GM12878 (cell line): ENCODE measurements at regions not wholly inside any gene's neighbourhood (a gene's known extent, or its start where the extent isn't known, plus 50 kb on each side); places are given as distances from the start of the nearest gene placed in this dataset.
A peak's percentile ranks its signal among the peaks of the same experiment; 100 is the strongest.

Experiments used
- ATAC-seq: fragments of 200-7000 bp; cut with Tn5 transposase; 3 replicates; pipeline ENCODE4 v1.9.1; 2020; ENCODE audit warnings: mild to moderate bottlenecking, moderate library complexity
- BruUV-seq: library from RNA; stranded (reverse); fragments of 400-500 nt; replicated peaks from 2 replicates; lab custom pipeline; 2021; lab: Mats Ljungman, UMichigan
- CTCF ChIA-PET: fragments of 300-600 bp; sonication (Branson Sonifier 250); formaldehyde crosslinking; extraction: SDS; loops from one replicate; lab custom pipeline; 2021; ENCODE audit warnings: inconsistent platforms; lab: Yijun Ruan, JAX
- POLR2A ChIA-PET: fragments of 350-600 bp; formaldehyde crosslinking; extraction: SDS; loops from one replicate; lab custom pipeline; 2021; ENCODE audit warnings: inconsistent platforms; lab: Charles Lee
- RAD21 ChIA-PET: fragments of 300-600 bp; sonication (Branson Sonifier 250); formaldehyde crosslinking; loops from one replicate; lab custom pipeline; 2023; ENCODE audit warnings: antibody characterized with exemption; ENCODE audit not compliant: unreplicated experiment; lab: Charles Lee
- SMC1A ChIA-PET: fragments of 300-600 bp; sonication (Branson Sonifier 250); formaldehyde crosslinking; loops from one replicate; lab custom pipeline; 2023; ENCODE audit not compliant: unreplicated experiment, uncharacterized antibody; lab: Charles Lee
- DNase-seq: peaks from one replicate; pipeline ENCODE4 v3.0.0-alpha.2; 2011; ENCODE audit warnings: low read depth, low spot score
- FAIRE-seq: peaks from 3 replicates; lab custom pipeline; 2011; peaks lifted over from hg19 to GRCh38; lab: Jason Lieb, UNC
- H2AFZ ChIP-seq: 2 replicates; pipeline ENCODE4 v1.6.0; 2011; ENCODE audit warnings: low read depth, low read length, control low read depth; ENCODE audit not compliant: control insufficient read depth
- H3K27ac ChIP-seq: 2 replicates; pipeline ENCODE4 v1.5.1; 2011; ENCODE audit warnings: control low read depth; ENCODE audit not compliant: control insufficient read depth, insufficient read depth
- H3K27me3 ChIP-seq, 2 experiments: replicated peaks in 1 of 2; 2 replicates each; pipeline versions ENCODE4 v1.6.0 to v1.6.1; 2011; ENCODE audit warnings: low read length in 1 of 2; ENCODE audit not compliant: control insufficient read depth in 2 of 2, insufficient read depth in 2 of 2
- H3K36me3 ChIP-seq, 2 experiments: 2 replicates each; pipeline ENCODE4 v1.5.1; 2011; ENCODE audit warnings: low read length in 1 of 2; ENCODE audit not compliant: control insufficient read depth in 2 of 2, insufficient read depth in 2 of 2
- H3K4me1 ChIP-seq: 2 replicates; pipeline ENCODE4 v1.6.1; 2011; ENCODE audit warnings: mild to moderate bottlenecking, low read length, moderate library complexity, mixed read lengths; ENCODE audit not compliant: control insufficient read depth, insufficient read depth
- H3K4me2 ChIP-seq: 2 replicates; pipeline ENCODE4 v1.6.0; 2011; ENCODE audit warnings: control low read depth; ENCODE audit not compliant: control insufficient read depth, insufficient read depth
- H3K4me3 ChIP-seq: fragments of 200-600 bp; sonication (generic); 2 replicates; pipeline ENCODE4 v1.5.1; 2016
- H3K79me2 ChIP-seq: 2 replicates; pipeline ENCODE4 v1.6.0; 2011; ENCODE audit warnings: low read length; ENCODE audit not compliant: control insufficient read depth, insufficient read depth
- H3K9ac ChIP-seq: 2 replicates; pipeline ENCODE4 v1.8.0; 2011; ENCODE audit warnings: low read length, control low read depth, mixed read lengths; ENCODE audit not compliant: control insufficient read depth, insufficient read depth
- H3K9me3 ChIP-seq: replicated peaks from 3 replicates; pipeline ENCODE4 v1.5.1; 2011; ENCODE audit warnings: mild to moderate bottlenecking, low read length; ENCODE audit not compliant: control insufficient read depth, insufficient read depth
- H4K20me1 ChIP-seq: 2 replicates; pipeline ENCODE4 v1.6.0; 2011; ENCODE audit not compliant: control insufficient read depth, insufficient read depth
- EED ChIP-seq: sonication (generic); IDR thresholded peaks from 2 replicates; pipeline ENCODE4 v1.6.1; 2016; ENCODE audit warnings: antibody characterized with exemption, low read depth
- HCFC1 ChIP-seq: fragments of 150-350 bp; IDR thresholded peaks from 2 replicates; pipeline ENCODE4 v1.6.1; 2014; ENCODE audit warnings: low read length
- IKZF1 ChIP-seq: fragments of 450-650 bp; conservative IDR thresholded peaks from 2 replicates; pipeline ENCODE4 v1.6.1; 2017; ENCODE audit warnings: antibody characterized with exemption, mild to moderate bottlenecking
- MTA2 ChIP-seq: fragments of 450-650 bp; IDR thresholded peaks from 2 replicates; pipeline ENCODE4 v1.6.1; 2016; ENCODE audit warnings: low read depth, mild to moderate bottlenecking, moderate library complexity
- MXI1 ChIP-seq: fragments of 150-350 bp; IDR thresholded peaks from 2 replicates; pipeline ENCODE4 v1.6.1; 2011; ENCODE audit warnings: low read depth, mild to moderate bottlenecking, inconsistent platforms, low read length, improper control_type of control experiment
- PML ChIP-seq: IDR thresholded peaks from 2 replicates; pipeline ENCODE4 v1.6.1; 2012; ENCODE audit warnings: low read length, inconsistent platforms
- SIN3A ChIP-seq: IDR thresholded peaks from 2 replicates; pipeline ENCODE4 v1.6.1; 2012; ENCODE audit warnings: low read depth, low read length, improper control_type of control experiment
- WGBS: methylation state at CpG from one replicate; pipeline ENCODE4 v1.1.6; 2016; ENCODE audit warnings: low lambda C conversion rate; ENCODE audit not compliant: insufficient replicate concordance, insufficient coverage; ENCODE audit errors: missing lambda C conversion rate; 5-methylcytosine and 5-hydroxymethylcytosine counted together
- in situ Hi-C: fragments of 300-500 bp; cut with MboI; formaldehyde crosslinking; loops from 9 replicates; pipeline ENCODE4 v1.14.3; 2018; ENCODE audit warnings: mixed read lengths
- intact Hi-C: fragments of 100-400 bp; cut with micrococcal nuclease; formaldehyde crosslinking; loops from one replicate; pipeline ENCODE4 v1.14.2; 2022; ENCODE audit not compliant: unreplicated experiment
- TF ChIP-seq, protein P1 (sequence below): IDR thresholded peaks from 2 replicates; pipeline ENCODE4 v1.6.1; 2011; ENCODE audit warnings: low read depth, mild to moderate bottlenecking, low read length, moderate library complexity, borderline replicate concordance; ENCODE audit errors: extremely low read depth
- TF ChIP-seq, protein P2 (sequence below): fragments of 450-650 bp; IDR thresholded peaks from 2 replicates; pipeline ENCODE4 v1.6.1; 2014; ENCODE audit warnings: mild to moderate bottlenecking
- TF ChIP-seq, protein P3 (sequence below): fragments of 450-650 bp; formaldehyde crosslinking; IDR thresholded peaks from 2 replicates; pipeline ENCODE4 v1.5.0; 2022; ENCODE audit warnings: mild to moderate bottlenecking, missing genetic modification characterization
- TF ChIP-seq, protein P4 (sequence below): fragments of 450-650 bp; IDR thresholded peaks from 2 replicates; pipeline ENCODE4 v1.6.1; 2018; ENCODE audit warnings: borderline replicate concordance, mild to moderate bottlenecking; ENCODE audit not compliant: partially characterized antibody
- TF ChIP-seq, protein P5 (sequence below): fragments of 450-650 bp; IDR thresholded peaks from 2 replicates; pipeline ENCODE4 v1.6.1; 2017; ENCODE audit warnings: mild to moderate bottlenecking, moderate library complexity

DNA sequence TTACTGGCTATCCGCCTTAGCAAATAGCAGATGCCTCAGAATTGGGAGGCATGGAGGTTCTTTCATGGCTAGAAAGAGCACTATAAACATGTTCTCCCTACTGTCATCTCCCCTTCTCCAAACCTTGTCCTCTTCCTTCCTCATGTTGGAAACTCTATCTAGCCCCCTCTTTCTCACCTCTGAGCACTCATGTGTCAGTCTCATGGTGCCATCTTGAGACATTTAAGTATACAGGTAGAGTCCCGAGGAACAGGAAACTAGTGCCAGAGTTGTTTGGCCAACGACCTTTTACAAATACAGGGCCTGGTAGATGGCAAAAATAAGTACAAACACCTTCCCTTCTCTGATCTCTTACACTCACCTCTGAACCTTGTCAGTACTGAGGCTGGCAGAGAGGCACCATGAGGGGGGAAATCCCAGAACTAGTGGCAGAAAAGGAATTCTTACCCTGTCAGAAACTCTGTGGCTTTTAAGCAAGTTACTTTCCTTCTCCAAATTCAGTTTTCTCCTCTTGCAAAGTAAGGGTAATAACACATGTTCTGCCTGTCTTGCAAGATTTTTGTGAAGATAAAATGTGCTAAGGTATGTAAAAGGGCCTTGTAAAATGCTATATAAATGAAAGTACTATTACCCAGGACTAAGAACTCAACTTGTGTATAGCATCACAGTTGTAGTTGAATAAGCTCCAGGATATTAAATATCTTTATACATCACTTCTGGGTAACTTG, 94.1 kb upstream of the SNX2 start:
- FAIRE-seq (no peak), DNase-seq (no peak), ATAC-seq (peak; percentile 22; the same call in 2 of the 3 replicates)
- no peaks in the 10 kb centered on the region for H3K27me3 ChIP-seq
- 46% methylated on average over 3 of the region's 3 CpGs for WGBS
- ChIA-PET CTCF (interaction anchor here (0.6 kb wide), 1 partner anchor 176 kb away, joined by 3 read pairs; no protein-coding TSS in a partner anchor), RAD21 (no interaction called here), POLR2A (no interaction called here), SMC1A (interaction anchor here (0.6 to 0.7 kb wide), 3 partner anchors 24 to 1446 kb away, joined by 3 read pairs; no protein-coding TSS in a partner anchor)
- H4K20me1 ChIP-seq, result no peaks in the 10 kb centered on the region
- intact Hi-C loops (no loop called here), in situ Hi-C loops (no loop called here)
- H3K79me2 ChIP-seq, result no peaks in the 10 kb centered on the region
- H3K4me2 ChIP-seq, result no peak overlapping the region
- H3K9me3 ChIP-seq, result no peaks in the 10 kb centered on the region
- H3K36me3 ChIP-seq, result no peaks in the 10 kb centered on the region
- no peak overlapping the region; the same call in 1 of the 2 replicates for H2AFZ ChIP-seq
- H3K27ac ChIP-seq, result no peak overlapping the region
- no peak overlapping the region for H3K4me3 ChIP-seq
- no TSS peak for BruUV-seq
- H3K4me1 ChIP-seq, result no peaks in the 10 kb centered on the region
- no peak overlapping the region for H3K9ac ChIP-seq
- TF ChIP-seq IKZF1 (no peak), PML (no peak), HCFC1 (no peak), SIN3A (no peak), MXI1 (no peak), EED (no peak), MTA2 (no peak)
- TF ChIP-seq, protein P1, sequence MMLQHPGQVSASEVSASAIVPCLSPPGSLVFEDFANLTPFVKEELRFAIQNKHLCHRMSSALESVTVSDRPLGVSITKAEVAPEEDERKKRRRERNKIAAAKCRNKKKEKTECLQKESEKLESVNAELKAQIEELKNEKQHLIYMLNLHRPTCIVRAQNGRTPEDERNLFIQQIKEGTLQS, result no peak
- TF ChIP-seq, protein P2, sequence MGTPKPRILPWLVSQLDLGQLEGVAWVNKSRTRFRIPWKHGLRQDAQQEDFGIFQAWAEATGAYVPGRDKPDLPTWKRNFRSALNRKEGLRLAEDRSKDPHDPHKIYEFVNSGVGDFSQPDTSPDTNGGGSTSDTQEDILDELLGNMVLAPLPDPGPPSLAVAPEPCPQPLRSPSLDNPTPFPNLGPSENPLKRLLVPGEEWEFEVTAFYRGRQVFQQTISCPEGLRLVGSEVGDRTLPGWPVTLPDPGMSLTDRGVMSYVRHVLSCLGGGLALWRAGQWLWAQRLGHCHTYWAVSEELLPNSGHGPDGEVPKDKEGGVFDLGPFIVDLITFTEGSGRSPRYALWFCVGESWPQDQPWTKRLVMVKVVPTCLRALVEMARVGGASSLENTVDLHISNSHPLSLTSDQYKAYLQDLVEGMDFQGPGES, result no peak
- TF ChIP-seq, protein P3, sequence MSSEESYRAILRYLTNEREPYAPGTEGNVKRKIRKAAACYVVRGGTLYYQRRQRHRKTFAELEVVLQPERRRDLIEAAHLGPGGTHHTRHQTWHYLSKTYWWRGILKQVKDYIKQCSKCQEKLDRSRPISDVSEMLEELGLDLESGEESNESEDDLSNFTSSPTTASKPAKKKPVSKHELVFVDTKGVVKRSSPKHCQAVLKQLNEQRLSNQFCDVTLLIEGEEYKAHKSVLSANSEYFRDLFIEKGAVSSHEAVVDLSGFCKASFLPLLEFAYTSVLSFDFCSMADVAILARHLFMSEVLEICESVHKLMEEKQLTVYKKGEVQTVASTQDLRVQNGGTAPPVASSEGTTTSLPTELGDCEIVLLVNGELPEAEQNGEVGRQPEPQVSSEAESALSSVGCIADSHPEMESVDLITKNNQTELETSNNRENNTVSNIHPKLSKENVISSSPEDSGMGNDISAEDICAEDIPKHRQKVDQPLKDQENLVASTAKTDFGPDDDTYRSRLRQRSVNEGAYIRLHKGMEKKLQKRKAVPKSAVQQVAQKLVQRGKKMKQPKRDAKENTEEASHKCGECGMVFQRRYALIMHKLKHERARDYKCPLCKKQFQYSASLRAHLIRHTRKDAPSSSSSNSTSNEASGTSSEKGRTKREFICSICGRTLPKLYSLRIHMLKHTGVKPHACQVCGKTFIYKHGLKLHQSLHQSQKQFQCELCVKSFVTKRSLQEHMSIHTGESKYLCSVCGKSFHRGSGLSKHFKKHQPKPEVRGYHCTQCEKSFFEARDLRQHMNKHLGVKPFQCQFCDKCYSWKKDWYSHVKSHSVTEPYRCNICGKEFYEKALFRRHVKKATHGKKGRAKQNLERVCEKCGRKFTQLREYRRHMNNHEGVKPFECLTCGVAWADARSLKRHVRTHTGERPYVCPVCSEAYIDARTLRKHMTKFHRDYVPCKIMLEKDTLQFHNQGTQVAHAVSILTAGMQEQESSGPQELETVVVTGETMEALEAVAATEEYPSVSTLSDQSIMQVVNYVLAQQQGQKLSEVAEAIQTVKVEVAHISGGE, result no peak
- TF ChIP-seq, protein P4, sequence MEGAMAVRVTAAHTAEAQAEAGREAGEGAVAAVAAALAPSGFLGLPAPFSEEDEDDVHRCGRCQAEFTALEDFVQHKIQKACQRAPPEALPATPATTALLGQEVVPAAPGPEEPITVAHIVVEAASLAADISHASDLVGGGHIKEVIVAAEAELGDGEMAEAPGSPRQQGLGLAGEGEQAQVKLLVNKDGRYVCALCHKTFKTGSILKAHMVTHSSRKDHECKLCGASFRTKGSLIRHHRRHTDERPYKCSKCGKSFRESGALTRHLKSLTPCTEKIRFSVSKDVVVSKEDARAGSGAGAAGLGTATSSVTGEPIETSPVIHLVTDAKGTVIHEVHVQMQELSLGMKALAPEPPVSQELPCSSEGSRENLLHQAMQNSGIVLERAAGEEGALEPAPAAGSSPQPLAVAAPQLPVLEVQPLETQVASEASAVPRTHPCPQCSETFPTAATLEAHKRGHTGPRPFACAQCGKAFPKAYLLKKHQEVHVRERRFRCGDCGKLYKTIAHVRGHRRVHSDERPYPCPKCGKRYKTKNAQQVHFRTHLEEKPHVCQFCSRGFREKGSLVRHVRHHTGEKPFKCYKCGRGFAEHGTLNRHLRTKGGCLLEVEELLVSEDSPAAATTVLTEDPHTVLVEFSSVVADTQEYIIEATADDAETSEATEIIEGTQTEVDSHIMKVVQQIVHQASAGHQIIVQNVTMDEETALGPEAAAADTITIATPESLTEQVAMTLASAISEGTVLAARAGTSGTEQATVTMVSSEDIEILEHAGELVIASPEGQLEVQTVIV, result no peak
- TF ChIP-seq, protein P5, sequence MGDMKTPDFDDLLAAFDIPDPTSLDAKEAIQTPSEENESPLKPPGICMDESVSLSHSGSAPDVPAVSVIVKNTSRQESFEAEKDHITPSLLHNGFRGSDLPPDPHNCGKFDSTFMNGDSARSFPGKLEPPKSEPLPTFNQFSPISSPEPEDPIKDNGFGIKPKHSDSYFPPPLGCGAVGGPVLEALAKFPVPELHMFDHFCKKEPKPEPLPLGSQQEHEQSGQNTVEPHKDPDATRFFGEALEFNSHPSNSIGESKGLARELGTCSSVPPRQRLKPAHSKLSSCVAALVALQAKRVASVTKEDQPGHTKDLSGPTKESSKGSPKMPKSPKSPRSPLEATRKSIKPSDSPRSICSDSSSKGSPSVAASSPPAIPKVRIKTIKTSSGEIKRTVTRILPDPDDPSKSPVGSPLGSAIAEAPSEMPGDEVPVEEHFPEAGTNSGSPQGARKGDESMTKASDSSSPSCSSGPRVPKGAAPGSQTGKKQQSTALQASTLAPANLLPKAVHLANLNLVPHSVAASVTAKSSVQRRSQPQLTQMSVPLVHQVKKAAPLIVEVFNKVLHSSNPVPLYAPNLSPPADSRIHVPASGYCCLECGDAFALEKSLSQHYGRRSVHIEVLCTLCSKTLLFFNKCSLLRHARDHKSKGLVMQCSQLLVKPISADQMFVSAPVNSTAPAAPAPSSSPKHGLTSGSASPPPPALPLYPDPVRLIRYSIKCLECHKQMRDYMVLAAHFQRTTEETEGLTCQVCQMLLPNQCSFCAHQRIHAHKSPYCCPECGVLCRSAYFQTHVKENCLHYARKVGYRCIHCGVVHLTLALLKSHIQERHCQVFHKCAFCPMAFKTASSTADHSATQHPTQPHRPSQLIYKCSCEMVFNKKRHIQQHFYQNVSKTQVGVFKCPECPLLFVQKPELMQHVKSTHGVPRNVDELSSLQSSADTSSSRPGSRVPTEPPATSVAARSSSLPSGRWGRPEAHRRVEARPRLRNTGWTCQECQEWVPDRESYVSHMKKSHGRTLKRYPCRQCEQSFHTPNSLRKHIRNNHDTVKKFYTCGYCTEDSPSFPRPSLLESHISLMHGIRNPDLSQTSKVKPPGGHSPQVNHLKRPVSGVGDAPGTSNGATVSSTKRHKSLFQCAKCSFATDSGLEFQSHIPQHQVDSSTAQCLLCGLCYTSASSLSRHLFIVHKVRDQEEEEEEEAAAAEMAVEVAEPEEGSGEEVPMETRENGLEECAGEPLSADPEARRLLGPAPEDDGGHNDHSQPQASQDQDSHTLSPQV, result no peak
